ENCODE measurements at regions not wholly inside any gene's neighbourhood (a gene's known extent, or its start where the extent isn't known, plus 50 kb on each side); places are given as distances from the start of the nearest gene placed in this dataset.

DNA sequence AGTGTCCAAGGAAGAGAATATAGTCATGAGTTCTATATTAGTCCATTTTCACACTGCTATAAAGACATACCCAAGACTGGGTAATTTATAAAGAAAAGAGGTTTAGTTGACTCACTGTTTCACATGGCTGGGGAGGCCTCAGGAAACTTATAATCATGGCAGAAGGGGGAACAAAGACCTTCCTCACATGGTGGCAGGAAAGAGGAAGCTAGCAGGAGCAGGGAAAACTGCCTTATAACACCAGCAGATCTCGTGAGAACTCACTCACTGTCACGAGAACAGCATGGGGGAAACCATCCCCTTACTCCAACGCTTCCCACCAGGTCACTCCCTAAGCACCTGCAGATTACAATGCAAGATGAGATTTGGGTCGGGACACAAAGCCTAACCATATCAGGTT is 139.0 kb upstream of the ZNF438 start:
- Histone ChIP-seq H3K79me2 (ENCODE audit: insufficient read depth, low read length) (no peaks in the 10 kb centered on the region), H3K9me2 (replicated peaks; ENCODE audit: insufficient read depth, low read length) (no peaks in the 10 kb centered on the region), H3K4me2 (ENCODE audit: low read depth, low read length, poor library complexity, severe bottlenecking) (no peak overlapping the region), H2AFZ (ENCODE audit: low read depth, low read length, severe bottlenecking) (no peak overlapping the region), H3F3A (ENCODE audit: insufficient read depth) (no peaks in the 10 kb centered on the region), H3K9me3 (ENCODE audit: insufficient read depth, low read length) (peaks cover 13% of the 10 kb centered on the region; the same call in 1 of the 2 replicates), H3K27ac (ENCODE audit: low read depth, low read length) (no peak overlapping the region), H3K4me3 (ENCODE audit: insufficient read depth, low read length, poor library complexity, severe bottlenecking) (no peak overlapping the region), H3K9ac (ENCODE audit: low read length) (no peak overlapping the region), H4K20me1 (ENCODE audit: low read depth, low read length) (no peaks in the 10 kb centered on the region), H3K27me3 (ENCODE audit: low read length) (no peaks in the 10 kb centered on the region), H3K36me3 (ENCODE audit: low read length) (no peaks in the 10 kb centered on the region)
- no peak for TF ChIP-seq EZH2phosphoT487 (conservative IDR thresholded peaks at IDR 0.05; ENCODE audit: low read length)
- TF ChIP-seq CTCF (IDR thresholded peaks at IDR 0.05; ENCODE audit: insufficient read depth, low read length, poor library complexity, severe bottlenecking): no peak

- H3K27me3 ChIP-seq (ENCODE audit: low read length): no peaks in the 10 kb centered on the region
- H3K9ac ChIP-seq (ENCODE audit: low read length): no peak overlapping the region
- H3K4me3 ChIP-seq (ENCODE audit: insufficient read depth, low read length, poor library complexity, severe bottlenecking): no peak overlapping the region
- no peak overlapping the region for H3K4me2 ChIP-seq (ENCODE audit: low read depth, low read length, poor library complexity, severe bottlenecking)
- no peaks in the 10 kb centered on the region for H3K79me2 ChIP-seq (ENCODE audit: insufficient read depth, low read length)
- H3K9me2 ChIP-seq (replicated peaks; ENCODE audit: insufficient read depth, low read length): no peaks in the 10 kb centered on the region
- H3K27ac ChIP-seq (ENCODE audit: low read depth, low read length): no peak overlapping the region
- no peaks in the 10 kb centered on the region for H4K20me1 ChIP-seq (ENCODE audit: low read depth, low read length)
- no peaks in the 10 kb centered on the region for H3F3A ChIP-seq (ENCODE audit: insufficient read depth)
- peaks cover 17% of the 10 kb centered on the region; the same call in 1 of the 2 replicates for H3K9me3 ChIP-seq (ENCODE audit: insufficient read depth, low read length)
- TF ChIP-seq CTCF (IDR thresholded peaks at IDR 0.05; ENCODE audit: insufficient read depth, low read length, poor library complexity, severe bottlenecking): no peak
- TF ChIP-seq EZH2phosphoT487 (conservative IDR thresholded peaks at IDR 0.05; ENCODE audit: low read length): no peak
- no peaks in the 10 kb centered on the region for H3K36me3 ChIP-seq (ENCODE audit: low read length)
- no peak overlapping the region for H2AFZ ChIP-seq (ENCODE audit: low read depth, low read length, severe bottlenecking)
Measured at GRCh38 chr10:31171402-31172083, 139.9 kb upstream of the ZNF438 start.

DNA sequence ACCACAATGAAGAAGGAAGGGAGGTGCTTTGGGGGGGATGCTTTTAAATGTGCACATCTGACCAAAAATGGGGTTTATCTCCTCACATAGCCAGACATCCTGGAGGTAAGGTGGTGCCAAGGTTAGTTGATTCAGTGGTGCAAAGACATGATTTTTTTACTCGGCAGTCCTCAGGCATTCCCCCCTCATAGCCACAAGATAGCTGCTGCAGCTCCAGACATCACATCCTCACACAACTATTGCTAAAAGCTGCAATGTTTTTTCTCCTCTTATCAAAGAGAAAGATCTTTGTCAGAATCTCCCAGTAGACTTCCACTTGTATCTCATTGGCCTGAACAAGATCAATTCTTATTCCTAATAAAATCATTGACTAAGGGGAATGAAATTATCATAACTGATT is 141.3 kb upstream of the ZNF438 start:
- H3K27ac ChIP-seq (ENCODE audit: low read depth, low read length): no peak overlapping the region
- H3K27me3 ChIP-seq (ENCODE audit: low read length): no peaks in the 10 kb centered on the region
- no peak overlapping the region for H3K4me2 ChIP-seq (ENCODE audit: low read depth, low read length, poor library complexity, severe bottlenecking)
- no peaks in the 10 kb centered on the region for H3F3A ChIP-seq (ENCODE audit: insufficient read depth)
- no peaks in the 10 kb centered on the region for H4K20me1 ChIP-seq (ENCODE audit: low read depth, low read length)
- H3K36me3 ChIP-seq (ENCODE audit: low read length): no peaks in the 10 kb centered on the region
- TF ChIP-seq EZH2phosphoT487 (conservative IDR thresholded peaks at IDR 0.05; ENCODE audit: low read length): no peak
- no peak for TF ChIP-seq CTCF (IDR thresholded peaks at IDR 0.05; ENCODE audit: insufficient read depth, low read length, poor library complexity, severe bottlenecking)
- no peak overlapping the region for H3K9ac ChIP-seq (ENCODE audit: low read length)
- no peaks in the 10 kb centered on the region for H3K79me2 ChIP-seq (ENCODE audit: insufficient read depth, low read length)
- no peak overlapping the region for H2AFZ ChIP-seq (ENCODE audit: low read depth, low read length, severe bottlenecking)
- peaks cover 17% of the 10 kb centered on the region; the same call in 1 of the 2 replicates for H3K9me3 ChIP-seq (ENCODE audit: insufficient read depth, low read length)
- H3K9me2 ChIP-seq (replicated peaks; ENCODE audit: insufficient read depth, low read length): no peaks in the 10 kb centered on the region
- H3K4me3 ChIP-seq (ENCODE audit: insufficient read depth, low read length, poor library complexity, severe bottlenecking): no peak overlapping the region

Data from SU-DHL-6 (cell line).